ENCODE measurements at regions not wholly inside any gene's neighbourhood (a gene's known extent, or its start where the extent isn't known, plus 50 kb on each side); places are given as distances from the start of the nearest gene placed in this dataset.
"Not testable (repeated sequence)": the region's sequence is repeated elsewhere in the genome, so short reads cannot be mapped to it uniquely, and the experiment has no call there.

DNA sequence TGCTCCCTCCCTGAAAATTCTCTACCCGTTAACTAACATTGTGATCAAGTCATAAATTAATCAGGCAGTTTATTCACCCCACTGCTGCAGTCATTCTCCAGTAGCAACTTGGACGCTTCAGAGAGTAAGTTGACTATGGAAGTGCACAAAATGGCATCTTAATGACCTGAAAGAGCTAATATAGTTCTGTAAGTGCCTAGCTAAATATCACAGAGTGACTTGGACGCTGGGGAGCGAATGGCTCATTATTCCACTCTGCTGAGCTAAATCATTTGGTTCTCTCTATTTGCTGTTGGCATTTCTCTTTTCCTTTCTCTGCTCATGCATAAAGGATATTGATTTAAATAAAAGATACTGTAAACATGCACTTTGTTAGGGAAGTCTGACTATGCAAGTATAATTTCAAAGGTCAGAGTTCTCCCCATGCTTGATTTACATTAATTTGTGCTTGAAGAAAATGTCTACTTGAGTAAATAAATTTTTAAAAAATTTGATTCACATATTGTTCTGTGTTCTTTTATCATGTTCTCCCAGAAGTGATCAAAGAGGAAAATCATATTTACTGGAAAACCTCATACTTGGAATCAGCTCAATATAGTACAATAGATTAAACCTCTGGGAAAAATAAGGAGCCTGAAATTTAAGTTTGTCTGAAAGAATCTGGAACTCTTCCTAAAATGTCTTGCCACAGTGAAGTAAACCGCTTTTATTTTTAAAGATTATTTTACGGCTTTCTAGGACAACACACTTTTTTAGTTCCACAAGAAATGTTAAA is 169.5 kb upstream of the HAPLN1 start:
- no peak for DNase-seq (ENCODE audit: low spot score)

DNA sequence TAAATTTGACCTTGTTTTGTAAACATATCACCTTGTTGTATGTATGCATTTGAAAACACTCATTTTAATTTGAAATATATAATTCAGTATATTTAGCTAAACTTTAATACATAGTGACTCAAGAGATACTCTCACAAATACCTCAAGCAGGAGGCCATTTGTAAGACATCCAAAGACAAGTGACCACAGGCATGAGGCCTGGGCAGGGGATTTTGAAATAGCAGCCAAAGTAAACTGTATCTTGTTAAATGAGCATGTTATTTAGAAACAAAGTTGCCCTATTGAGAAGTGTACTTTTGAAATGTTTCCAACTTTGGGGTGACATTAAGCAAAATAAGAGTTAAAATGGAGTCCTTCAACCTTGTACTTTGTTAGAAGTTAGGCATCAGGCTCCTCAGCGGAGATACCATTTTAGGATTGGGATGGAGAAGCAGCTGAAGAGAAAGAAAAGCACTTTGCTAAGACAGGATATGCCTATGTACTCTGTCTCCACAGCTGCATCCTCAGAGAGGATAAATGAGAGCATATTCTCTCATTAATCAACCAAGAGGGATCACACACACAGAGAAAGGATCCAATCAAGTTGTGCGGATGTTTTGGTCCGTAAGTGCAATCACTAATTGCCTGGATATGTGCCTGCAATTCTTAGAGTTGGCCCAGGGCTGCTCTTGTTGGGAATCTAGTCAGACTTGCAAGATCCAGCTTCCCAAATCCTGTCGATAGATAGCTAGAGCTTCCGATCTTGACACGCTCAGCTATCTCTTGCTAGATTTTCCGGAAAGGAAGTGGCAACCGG is 157.5 kb upstream of the HAPLN1 start:
- DNase-seq (ENCODE audit: low spot score) = no peak

DNA sequence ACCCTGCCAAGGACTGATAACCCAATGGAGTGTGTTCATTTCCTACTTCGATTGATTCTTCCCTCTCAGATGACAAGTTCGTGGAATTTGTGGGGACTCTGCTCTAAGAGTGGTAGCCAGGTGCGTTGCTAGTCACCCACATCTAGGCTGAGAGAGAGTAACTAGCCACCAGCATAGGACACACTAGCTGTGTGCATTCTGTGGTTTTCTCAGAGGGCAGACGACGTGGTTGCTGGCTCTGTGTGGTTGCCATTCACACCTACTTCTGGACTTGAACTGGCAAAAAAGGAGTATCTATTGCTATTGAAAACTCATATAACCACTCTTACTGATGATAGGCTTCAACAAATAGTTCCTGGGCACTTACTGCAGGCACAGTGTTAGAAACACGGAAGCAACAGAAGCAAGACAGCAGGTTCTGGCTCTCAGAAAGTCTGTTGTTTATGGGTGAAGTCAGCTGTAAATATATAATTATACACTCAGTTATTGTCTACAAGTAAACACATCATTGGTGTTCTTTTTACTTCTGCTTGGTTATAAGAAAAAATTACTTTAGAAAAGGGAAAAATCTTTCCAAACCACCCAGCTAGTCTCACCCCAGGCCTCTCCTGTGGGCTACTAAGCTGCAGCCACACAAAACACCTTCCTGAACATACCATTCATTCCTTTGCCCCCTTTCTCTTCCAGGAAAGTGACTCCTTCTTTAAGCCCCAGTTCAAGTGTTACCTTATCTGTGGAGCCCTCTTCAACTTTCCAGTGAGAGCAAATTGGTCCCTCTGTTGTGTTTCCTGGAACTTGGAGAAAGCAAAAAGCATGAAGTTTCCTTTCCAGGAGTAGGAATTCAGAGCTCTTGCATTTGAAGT is 151.1 kb upstream of the HAPLN1 start:
- DNase-seq (ENCODE audit: low spot score) = no peak

DNA sequence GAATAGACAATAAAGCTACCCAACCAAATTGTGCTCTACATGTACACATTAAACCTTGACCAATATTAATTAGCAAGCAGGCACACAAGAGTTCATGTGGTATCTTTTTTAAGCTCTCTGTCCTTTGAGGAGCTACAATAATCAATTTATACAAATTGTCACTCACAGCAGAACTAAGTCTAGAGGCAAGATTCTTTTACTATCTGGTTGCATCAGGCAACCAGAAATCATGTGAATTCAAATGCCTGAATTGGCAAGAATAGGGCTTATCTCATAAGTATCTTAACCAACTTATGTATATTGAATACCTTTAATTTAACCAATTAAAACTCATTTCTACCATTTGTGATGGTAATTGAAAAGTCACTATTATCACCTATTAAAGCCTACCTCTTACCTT is 145.5 kb upstream of the HAPLN1 start:
- DNase-seq (ENCODE audit: low spot score) = no peak

DNA sequence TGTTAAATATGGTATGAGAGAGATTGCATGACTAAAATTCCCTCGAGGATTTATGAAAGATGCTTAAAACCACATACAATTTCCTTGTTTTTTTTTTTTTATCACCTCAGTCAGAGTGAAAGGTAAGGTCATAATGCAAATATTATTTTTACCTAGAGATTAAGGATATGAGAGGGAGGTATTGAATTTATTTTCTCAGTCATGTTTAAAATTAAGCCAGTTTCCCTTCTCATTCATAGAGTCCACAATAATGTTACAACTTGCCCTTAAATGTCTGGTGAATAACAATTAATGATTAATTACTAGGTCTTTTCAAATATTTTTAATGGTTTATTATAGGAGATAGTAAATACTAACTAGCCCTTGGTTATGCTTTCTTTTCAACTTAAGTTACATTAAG is 144.9 kb upstream of the HAPLN1 start:
- DNase-seq (ENCODE audit: low spot score) = no peak

DNA sequence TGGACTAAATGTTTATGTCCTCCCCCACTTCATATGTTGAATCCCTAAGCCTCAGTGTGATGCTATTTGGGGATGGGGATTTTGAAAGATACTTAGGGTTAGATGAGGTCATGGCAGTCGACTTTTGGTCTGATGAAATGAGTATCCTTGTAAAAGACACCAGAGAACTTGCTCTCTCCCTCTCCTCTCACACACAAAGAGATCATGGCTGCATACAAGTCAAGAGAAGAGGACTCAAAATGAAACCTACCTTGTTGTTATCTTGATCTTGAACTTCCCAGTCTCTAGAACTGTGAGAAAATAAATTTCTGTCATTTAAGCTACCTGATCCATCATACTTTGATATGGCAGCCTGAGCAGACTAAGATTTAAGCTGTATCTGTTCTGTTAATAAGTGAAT is 144.0 kb upstream of the HAPLN1 start:
- DNase-seq (ENCODE audit: low spot score) = no peak

DNA sequence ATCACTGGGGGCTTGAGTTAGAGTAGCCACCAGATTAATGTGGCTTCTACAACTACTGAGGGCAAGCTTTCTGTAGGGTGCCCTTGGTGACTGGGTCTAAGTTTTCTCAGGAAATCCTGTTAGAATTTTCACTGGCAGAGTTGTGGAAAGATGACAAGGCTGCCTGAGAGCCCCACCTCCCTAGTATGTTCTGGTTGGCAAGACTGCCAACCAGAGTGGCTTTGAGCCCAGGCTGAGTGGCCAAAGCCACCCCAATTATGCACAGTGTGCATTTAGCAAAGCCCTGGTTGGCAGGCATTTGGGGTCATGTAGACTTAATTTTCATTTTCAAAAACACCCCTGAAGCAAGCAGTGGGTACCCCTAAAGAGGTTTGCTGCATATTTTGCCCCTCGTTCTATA is 136.7 kb upstream of the HAPLN1 start:
- no peak for DNase-seq (ENCODE audit: low spot score)

DNA sequence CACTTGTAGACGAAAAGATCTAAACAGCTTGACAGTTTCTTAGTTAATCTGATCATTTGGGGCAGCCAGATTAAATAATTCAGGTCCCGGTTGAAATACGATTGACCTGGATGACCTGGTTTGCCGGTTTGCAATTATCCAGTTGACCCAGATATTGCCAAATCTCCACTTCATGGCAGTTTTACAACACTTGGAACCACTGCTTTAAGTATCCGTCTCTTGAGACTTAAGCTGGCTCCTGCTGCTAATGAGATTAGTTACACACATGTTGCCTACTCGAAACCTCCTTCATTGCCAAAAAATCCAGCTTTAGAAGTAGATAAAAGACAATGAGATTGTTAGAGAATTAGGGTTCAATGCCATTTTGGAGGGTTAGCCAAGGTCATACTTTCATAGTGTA is 136.2 kb upstream of the HAPLN1 start:
- no peak for DNase-seq (ENCODE audit: low spot score)

DNA sequence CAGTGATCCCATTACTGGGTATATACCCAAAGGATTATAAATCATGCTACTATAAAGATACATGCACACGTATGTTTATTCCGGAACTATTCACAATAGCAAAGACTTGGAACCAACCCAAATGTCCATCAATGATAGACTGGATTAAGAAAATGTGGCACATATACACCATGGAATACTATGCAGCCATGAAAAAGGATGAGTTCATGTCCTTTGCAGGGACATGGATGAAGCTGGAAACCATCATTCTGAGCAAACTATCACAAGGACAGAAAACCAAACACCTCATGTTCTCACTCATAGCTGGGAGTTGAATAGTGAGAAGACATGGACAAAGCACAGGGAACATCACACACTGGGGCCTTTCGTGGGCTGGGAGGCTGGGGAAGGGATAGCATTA is 129.8 kb upstream of the HAPLN1 start:
- not testable (repeated sequence) for DNase-seq (ENCODE audit: low spot score)

DNA sequence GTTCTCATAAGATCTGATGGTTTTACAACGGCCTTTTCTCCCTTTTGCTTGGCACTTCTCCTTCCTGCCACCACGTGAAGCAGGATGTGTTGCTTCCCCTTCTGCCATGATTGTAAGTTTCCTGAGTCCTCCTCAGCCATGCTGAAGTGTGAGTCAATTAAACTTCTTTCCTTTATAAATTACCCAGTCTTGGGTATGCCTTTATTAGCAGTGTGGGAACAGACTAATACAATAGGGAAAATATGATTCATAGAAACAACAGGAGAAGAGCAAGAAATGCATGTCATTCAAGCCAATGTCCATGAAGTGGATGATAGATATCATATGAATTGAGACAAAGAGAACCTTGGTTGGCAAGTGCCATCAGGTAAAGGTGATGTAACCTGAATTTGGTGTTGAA is 128.3 kb upstream of the HAPLN1 start:
- DNase-seq (ENCODE audit: low spot score) = no peak

DNA sequence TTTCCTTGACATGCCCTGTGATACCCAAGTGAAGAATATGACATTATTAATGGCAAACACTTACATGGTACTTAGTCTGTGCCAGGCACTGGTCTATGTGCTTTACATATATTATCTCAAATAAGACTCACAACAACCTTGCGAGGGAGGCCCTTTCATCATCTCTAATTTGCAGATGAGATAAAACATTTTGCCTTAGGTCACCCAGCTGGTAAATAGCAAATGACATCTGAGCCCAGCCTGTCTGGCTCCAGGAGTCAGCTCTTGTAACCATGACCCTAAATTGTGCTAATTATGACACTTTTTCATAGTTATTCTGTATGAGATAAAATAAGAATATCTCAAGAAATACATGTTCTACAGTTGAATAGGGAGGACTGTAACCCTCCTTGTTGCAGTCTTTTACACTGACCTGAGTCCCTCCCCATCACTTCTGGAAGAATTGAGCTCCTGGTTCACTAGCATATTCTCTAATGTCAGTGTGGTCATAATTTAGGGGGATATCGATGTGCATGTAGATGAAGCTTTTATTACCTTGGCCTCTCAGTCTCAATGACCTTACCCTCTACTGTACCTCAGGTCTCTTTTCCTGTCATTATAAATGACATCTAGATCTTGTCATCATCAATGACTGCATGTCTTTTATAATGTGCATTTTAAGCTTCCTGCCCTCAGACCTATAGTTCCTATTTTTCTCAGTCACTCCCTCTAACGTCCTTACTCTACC is 126.1 kb upstream of the HAPLN1 start:
- no peak for DNase-seq (ENCODE audit: low spot score)

DNA sequence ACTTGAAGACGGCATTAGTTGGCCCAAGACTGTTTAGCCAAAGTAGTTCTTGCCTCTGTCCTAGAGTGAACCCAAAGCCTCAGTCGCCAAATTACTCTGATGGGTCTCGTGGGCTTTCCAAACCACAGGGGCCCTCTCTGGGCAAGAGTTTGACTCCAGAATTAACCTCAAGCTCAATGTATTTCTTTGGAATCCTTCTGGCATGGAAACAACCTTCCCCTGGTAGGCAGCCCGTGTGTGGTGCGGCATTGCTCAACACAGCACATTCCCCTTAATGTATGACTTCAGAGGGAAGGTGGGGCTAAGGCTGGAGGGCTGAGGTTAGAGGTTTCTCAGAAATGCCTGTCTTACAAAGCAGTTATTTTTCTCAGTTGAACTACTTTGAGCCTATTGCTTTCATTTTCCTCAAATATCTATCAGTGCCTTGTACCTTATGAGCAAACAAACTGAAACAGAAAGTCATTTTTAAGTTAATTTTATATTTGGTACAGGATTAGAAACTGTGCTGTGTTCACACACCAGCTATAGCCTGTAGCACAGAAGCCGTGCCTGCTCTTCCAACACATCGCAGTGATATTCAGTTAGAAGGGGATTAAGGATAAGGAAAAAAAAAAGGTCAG is 123.9 kb upstream of the HAPLN1 start:
- DNase-seq (ENCODE audit: low spot score) = peak; percentile 0

DNA sequence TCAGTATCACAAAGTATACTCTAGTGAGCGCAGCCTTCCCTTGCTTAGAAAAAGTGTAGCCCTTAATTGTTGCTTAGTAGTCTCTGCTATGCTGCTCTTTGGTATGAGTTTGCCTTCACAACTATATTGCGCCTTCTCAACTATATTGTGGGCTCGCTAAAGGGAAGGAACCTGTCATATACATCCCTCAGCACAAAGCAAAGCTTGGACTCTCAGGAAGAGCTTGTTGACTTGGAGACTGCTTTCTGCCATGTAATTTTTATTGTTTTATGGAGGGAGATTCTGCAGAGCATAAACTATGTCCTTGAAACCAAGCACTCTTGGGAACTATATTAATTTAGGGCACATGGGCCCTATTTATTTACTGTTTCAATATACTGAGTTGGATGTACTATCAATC is 119.1 kb upstream of the HAPLN1 start:
- no peak for DNase-seq (ENCODE audit: low spot score)

DNA sequence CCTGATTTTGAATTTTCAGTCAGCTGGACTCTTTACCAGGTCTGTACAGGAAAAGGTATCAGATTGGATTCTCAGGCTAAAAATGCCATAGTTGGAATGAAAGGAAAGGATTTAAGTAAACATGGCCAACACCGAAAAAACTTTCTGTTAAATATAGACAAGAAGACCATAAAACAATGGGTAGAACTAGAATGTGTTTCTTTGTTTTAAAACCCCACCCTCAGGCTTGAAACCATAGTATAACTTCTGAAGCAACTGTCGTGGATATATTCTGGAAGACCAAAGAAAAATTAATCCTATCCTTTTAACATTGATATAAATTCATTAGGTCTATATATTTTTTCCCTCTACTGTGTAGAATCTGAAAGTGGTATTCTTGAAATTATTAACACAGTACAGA is 118.6 kb upstream of the HAPLN1 start:
- no peak for DNase-seq (ENCODE audit: low spot score)

DNA sequence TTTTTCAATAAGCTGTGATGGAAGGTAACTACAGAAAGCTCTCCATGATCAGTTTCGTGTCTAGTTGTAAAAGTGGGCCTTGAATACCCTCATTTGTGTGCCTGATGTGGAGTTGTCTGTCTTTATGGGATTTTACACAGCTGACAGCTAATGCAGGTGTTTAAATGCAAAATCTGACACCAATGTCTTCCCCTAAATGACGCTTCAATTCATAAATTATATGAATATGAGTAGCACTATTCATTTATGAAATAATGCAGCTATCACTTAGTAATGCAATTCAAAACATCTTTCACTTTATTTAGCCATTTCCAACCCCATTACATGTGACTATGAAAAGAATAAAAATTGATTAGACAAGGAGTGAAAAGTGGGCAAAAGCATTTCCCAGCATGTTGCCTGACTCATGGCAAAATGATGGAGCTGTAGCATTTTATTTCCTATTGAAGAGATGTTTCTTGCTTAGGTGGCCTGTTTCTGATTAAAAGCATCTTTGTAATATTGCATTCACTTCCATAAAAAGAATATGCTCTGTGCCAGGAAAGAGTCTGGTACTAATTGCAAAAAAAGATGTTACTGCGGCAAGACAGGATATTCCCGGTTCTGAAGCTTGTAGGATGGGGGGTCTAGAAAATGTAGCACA is 116.7 kb upstream of the HAPLN1 start:
- DNase-seq (ENCODE audit: low spot score) = no peak

DNA sequence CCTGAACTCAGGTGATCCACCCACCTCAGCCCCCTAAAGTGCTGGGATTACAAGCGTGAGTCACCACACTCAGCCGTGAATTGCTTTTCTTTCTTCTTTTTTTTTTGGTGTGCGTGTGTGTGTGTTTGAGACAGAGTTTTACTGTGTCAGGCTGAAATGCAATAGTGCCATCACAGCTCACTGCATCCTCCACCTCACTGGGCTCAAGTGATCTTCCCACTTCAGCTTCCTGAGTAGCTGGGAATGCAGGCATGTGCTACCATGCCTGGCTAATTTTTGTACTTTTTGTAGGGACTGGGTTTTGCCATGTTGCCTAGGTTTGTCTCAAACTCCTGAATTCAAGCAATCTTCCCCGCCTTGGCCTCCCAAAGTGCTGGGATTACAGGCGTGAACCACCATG is 113.7 kb upstream of the HAPLN1 start:
- DNase-seq (ENCODE audit: low spot score) = no peak

DNA sequence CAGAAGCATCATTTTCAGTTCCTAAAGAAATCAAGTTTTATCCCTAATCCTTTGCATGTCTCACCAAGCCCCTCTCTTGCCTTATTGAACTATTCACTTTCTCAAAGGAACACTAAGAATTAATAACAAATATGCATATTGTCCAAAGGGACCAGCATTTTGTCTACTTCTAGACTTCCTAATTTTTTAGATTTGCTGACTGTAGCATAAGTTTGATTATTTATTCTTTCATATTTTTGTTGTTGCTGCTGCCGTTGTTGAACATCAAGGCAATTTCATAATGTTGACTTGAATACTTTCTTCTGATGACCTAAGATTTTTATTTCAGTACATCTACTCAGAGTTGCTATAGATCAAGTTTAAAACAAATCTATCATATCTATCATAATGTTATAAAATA is 111.2 kb upstream of the HAPLN1 start:
- DNase-seq (ENCODE audit: low spot score) = no peak

DNA sequence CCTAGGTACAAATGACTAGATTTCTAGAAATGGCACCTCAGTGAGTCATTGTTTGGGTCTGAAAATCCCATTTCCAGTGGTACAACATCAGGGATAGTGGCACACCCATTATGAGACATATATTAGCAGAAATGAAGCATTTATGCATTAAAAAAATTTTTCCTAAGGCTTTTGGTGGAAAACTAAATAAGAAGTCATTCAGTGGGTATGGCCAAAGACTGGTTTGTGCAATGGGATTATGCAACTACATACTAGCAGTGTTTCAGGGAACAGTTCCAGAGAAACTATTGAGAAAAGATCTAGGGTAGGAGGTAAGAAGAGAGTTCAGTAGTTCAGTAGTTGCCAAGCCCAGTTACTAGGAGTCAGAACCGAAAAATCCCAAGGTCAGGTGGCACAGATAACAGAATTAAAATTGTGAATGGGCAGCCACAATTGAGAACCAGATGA is 106.5 kb upstream of the HAPLN1 start:
- no peak for DNase-seq (ENCODE audit: low spot score)

DNA sequence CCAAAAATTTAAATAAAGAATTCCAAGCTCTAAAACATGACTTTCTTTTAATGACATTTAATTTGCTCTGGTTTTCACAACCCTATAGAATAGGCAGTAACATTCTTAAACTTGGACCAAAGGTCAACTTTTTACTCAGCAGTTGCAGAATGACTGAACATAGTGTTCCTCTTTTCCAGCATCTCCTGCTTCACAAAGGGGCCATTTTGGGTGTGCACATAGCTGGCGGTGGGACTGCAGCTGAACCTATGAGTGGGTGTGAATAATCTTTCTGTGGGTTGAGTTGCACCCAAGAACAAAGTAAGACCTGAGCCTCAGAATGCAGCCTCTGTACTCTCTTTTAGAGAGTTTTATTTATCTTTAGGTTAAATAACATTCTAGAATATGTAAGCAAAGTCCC is 96.9 kb upstream of the HAPLN1 start:
- no peak for DNase-seq (ENCODE audit: low spot score)

DNA sequence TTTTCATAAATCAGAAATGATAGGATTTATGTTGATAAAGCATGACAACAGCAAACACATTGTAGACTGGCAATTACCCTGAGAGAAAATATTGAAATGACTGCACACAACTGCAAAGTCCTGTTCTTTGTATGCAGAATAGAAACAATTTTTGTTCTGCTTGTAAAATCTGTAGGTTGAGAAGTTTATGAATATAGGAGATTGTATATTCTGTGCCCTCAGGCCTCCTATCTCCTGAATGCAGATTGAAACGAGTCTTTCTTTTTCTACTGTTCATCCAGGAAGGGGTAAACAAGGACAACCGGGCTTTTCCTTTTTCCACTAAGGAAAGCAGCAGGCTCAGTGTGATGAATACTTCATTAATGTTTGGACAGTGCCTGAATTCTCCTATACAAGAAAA is 95.0 kb upstream of the HAPLN1 start:
- DNase-seq (ENCODE audit: low spot score) = no peak

DNA sequence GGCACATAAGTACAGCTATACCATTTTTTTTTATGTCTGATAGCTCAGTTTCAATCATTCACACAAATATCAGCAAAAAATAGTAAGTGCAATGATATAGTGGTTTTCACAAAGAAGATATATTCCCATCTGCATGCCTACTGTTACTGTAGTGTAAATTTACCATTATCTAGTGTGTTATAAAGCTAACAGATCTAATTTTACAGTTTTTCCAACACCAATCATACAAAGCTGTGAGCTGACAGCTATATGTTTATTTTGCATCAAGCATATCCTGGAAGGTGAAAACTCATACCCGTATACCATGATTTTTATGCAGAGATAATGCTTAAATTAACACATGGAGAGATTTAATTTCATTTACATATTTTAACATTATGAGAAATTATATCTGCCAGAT is 89.9 kb upstream of the HAPLN1 start:
- DNase-seq (ENCODE audit: low spot score) = no peak
